ENCODE measurements at regions not wholly inside any gene's neighbourhood (a gene's known extent, or its start where the extent isn't known, plus 50 kb on each side); places are given as distances from the start of the nearest gene placed in this dataset.
A peak's percentile ranks its signal among the peaks of the same experiment; 100 is the strongest.

DNA sequence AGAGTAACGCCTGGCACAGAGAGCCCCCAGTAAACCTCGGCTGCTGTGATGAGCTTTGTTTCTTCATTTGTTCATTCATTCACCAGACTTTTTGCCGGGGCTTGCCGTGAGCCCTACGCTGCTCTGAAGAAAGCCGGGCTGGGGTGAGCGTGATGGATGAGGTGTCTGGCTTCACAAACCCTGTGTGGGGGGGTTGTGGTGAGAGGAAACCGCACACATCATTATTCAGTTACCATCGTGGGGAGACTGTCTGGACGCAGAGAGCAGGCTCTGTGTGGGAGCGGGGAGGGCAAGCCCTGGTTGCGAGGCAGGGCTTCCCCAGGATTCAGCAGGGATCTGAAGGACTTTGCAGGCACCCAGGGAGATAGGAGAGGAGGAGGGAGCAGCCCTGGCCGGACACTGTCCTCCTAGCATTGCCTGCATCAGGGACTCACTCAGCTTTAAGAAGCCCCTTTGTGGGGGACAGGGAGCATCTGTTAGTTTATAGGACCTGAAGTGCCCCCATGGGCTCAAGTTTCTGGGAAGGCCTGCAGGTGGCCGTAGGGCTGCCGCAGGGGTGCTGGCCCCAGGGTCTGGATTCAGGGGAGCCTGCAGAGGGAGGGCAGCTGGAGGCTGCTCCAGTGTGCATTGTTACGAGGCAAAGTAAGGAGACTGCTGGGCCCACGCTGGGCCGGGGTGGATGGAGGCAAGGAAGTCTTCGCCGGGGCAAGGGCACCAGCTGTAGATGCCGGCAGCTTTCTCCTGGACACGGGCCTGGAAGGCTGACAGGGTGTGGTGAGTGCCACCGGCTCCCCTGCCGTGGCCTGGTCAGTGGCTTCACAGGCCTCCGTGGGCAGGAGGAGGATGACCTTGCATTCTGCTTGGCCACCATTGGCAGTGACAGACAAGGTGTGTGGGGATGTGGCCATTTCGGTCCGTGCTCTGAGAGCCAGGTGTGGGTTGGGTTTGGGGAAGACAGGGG lies 334.5 kb downstream of the SEC14L1 start (continued):
- TF ChIP-seq, protein P1, sequence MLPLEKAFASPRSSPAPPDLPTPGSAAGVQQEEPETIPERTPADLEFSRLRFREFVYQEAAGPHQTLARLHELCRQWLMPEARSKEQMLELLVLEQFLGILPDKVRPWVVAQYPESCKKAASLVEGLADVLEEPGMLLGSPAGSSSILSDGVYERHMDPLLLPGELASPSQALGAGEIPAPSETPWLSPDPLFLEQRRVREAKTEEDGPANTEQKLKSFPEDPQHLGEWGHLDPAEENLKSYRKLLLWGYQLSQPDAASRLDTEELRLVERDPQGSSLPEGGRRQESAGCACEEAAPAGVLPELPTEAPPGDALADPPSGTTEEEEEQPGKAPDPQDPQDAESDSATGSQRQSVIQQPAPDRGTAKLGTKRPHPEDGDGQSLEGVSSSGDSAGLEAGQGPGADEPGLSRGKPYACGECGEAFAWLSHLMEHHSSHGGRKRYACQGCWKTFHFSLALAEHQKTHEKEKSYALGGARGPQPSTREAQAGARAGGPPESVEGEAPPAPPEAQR (CRISPR knock-in tag; IDR thresholded peaks at IDR 0.05): no peak
- TF ChIP-seq, protein P2, sequence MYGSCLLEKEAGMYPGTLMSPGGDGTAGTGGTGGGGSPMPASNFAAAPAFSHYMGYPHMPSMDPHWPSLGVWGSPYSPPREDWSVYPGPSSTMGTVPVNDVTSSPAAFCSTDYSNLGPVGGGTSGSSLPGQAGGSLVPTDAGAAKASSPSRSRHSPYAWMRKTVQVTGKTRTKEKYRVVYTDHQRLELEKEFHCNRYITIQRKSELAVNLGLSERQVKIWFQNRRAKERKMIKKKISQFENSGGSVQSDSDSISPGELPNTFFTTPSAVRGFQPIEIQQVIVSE (CRISPR knock-in tag; IDR thresholded peaks at IDR 0.05; ENCODE audit: borderline replicate concordance): no peak
- TF ChIP-seq TEAD1 (CRISPR knock-in tag; IDR thresholded peaks at IDR 0.05) (no peak), ZNF396 (CRISPR knock-in tag; IDR thresholded peaks at IDR 0.05; ENCODE audit: borderline replicate concordance) (no peak), ZBTB21 (CRISPR knock-in tag; IDR thresholded peaks at IDR 0.05; ENCODE audit: borderline replicate concordance) (no peak), TEAD4 (CRISPR knock-in tag; IDR thresholded peaks at IDR 0.05) (no peak)
- TF ChIP-seq, protein P3, sequence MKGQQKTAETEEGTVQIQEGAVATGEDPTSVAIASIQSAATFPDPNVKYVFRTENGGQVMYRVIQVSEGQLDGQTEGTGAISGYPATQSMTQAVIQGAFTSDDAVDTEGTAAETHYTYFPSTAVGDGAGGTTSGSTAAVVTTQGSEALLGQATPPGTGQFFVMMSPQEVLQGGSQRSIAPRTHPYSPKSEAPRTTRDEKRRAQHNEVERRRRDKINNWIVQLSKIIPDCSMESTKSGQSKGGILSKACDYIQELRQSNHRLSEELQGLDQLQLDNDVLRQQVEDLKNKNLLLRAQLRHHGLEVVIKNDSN (CRISPR knock-in tag; IDR thresholded peaks at IDR 0.05): no peak
- TF ChIP-seq, protein P4, sequence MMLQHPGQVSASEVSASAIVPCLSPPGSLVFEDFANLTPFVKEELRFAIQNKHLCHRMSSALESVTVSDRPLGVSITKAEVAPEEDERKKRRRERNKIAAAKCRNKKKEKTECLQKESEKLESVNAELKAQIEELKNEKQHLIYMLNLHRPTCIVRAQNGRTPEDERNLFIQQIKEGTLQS (CRISPR knock-in tag; conservative IDR thresholded peaks at IDR 0.05): no peak
- TF ChIP-seq, protein P5, sequence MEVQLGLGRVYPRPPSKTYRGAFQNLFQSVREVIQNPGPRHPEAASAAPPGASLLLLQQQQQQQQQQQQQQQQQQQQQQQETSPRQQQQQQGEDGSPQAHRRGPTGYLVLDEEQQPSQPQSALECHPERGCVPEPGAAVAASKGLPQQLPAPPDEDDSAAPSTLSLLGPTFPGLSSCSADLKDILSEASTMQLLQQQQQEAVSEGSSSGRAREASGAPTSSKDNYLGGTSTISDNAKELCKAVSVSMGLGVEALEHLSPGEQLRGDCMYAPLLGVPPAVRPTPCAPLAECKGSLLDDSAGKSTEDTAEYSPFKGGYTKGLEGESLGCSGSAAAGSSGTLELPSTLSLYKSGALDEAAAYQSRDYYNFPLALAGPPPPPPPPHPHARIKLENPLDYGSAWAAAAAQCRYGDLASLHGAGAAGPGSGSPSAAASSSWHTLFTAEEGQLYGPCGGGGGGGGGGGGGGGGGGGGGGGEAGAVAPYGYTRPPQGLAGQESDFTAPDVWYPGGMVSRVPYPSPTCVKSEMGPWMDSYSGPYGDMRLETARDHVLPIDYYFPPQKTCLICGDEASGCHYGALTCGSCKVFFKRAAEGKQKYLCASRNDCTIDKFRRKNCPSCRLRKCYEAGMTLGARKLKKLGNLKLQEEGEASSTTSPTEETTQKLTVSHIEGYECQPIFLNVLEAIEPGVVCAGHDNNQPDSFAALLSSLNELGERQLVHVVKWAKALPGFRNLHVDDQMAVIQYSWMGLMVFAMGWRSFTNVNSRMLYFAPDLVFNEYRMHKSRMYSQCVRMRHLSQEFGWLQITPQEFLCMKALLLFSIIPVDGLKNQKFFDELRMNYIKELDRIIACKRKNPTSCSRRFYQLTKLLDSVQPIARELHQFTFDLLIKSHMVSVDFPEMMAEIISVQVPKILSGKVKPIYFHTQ (CRISPR knock-in tag; IDR thresholded peaks at IDR 0.05): no peak

DNA sequence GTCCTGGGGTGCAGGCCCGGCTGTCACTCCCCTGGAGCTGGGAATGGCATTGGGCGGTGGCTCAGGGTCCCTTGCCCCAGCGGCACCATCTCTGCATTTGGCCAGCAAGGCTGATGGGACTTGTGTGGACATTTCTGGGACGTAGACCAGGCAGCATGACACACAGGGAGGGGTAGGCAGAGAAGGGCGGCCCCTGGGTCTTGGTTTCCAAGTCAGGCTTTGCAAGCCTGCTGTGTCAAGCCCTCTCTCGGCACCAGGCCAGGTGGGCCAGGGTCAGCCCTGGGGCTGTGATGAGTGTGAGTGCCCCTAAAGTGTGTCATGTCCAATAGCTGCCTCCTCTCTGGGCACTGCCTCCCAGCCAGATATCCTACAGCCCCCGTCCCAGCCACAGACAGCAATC lies 335.2 kb downstream of the SEC14L1 start:
- Mint-ChIP-seq H3K9me3 (no peaks in the 10 kb centered on the region), H3K27ac (peak overlapping the region; percentile 74; the same call in 1 of the 2 replicates), H3K4me3 (no peak overlapping the region), H3K4me1 (peaks cover 92% of the 10 kb centered on the region), H3K27me3 (ENCODE audit: low read depth) (no peaks in the 10 kb centered on the region), H3K36me3 (no peaks in the 10 kb centered on the region)
- ATAC-seq: no peak
- ChIA-PET CTCF (interaction anchor here (4.4 kb wide), 1 partner anchor 46 kb away, joined by 39 read pairs; no protein-coding TSS in a partner anchor), POLR2A (no interaction called here)
- DNase-seq (ENCODE audit: low spot score): no peak
- TF ChIP-seq, protein P6, sequence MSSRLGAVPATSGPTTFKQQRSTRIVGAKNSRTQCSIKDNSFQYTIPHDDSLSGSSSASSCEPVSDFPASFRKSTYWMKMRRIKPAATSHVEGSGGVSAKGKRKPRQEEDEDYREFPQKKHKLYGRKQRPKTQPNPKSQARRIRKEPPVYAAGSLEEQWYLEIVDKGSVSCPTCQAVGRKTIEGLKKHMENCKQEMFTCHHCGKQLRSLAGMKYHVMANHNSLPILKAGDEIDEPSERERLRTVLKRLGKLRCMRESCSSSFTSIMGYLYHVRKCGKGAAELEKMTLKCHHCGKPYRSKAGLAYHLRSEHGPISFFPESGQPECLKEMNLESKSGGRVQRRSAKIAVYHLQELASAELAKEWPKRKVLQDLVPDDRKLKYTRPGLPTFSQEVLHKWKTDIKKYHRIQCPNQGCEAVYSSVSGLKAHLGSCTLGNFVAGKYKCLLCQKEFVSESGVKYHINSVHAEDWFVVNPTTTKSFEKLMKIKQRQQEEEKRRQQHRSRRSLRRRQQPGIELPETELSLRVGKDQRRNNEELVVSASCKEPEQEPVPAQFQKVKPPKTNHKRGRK (CRISPR knock-in tag; IDR thresholded peaks at IDR 0.05; ENCODE audit: borderline replicate concordance): no peak
- TF ChIP-seq TEAD4 (CRISPR knock-in tag; IDR thresholded peaks at IDR 0.05) (no peak), ZNF396 (CRISPR knock-in tag; IDR thresholded peaks at IDR 0.05; ENCODE audit: borderline replicate concordance) (no peak), PRRX2 (CRISPR knock-in tag; IDR thresholded peaks at IDR 0.05) (no peak)
- TF ChIP-seq, protein P7, sequence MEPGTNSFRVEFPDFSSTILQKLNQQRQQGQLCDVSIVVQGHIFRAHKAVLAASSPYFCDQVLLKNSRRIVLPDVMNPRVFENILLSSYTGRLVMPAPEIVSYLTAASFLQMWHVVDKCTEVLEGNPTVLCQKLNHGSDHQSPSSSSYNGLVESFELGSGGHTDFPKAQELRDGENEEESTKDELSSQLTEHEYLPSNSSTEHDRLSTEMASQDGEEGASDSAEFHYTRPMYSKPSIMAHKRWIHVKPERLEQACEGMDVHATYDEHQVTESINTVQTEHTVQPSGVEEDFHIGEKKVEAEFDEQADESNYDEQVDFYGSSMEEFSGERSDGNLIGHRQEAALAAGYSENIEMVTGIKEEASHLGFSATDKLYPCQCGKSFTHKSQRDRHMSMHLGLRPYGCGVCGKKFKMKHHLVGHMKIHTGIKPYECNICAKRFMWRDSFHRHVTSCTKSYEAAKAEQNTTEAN (CRISPR knock-in tag; IDR thresholded peaks at IDR 0.05): no peak
- TF ChIP-seq, protein P8, sequence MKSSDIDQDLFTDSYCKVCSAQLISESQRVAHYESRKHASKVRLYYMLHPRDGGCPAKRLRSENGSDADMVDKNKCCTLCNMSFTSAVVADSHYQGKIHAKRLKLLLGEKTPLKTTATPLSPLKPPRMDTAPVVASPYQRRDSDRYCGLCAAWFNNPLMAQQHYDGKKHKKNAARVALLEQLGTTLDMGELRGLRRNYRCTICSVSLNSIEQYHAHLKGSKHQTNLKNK (CRISPR knock-in tag; IDR thresholded peaks at IDR 0.05): no peak
- TF ChIP-seq, protein P9, sequence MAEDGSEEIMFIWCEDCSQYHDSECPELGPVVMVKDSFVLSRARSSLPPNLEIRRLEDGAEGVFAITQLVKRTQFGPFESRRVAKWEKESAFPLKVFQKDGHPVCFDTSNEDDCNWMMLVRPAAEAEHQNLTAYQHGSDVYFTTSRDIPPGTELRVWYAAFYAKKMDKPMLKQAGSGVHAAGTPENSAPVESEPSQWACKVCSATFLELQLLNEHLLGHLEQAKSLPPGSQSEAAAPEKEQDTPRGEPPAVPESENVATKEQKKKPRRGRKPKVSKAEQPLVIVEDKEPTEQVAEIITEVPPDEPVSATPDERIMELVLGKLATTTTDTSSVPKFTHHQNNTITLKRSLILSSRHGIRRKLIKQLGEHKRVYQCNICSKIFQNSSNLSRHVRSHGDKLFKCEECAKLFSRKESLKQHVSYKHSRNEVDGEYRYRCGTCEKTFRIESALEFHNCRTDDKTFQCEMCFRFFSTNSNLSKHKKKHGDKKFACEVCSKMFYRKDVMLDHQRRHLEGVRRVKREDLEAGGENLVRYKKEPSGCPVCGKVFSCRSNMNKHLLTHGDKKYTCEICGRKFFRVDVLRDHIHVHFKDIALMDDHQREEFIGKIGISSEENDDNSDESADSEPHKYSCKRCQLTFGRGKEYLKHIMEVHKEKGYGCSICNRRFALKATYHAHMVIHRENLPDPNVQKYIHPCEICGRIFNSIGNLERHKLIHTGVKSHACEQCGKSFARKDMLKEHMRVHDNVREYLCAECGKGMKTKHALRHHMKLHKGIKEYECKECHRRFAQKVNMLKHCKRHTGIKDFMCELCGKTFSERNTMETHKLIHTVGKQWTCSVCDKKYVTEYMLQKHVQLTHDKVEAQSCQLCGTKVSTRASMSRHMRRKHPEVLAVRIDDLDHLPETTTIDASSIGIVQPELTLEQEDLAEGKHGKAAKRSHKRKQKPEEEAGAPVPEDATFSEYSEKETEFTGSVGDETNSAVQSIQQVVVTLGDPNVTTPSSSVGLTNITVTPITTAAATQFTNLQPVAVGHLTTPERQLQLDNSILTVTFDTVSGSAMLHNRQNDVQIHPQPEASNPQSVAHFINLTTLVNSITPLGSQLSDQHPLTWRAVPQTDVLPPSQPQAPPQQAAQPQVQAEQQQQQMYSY (CRISPR knock-in tag; IDR thresholded peaks at IDR 0.05): no peak
- TF ChIP-seq, protein P10, sequence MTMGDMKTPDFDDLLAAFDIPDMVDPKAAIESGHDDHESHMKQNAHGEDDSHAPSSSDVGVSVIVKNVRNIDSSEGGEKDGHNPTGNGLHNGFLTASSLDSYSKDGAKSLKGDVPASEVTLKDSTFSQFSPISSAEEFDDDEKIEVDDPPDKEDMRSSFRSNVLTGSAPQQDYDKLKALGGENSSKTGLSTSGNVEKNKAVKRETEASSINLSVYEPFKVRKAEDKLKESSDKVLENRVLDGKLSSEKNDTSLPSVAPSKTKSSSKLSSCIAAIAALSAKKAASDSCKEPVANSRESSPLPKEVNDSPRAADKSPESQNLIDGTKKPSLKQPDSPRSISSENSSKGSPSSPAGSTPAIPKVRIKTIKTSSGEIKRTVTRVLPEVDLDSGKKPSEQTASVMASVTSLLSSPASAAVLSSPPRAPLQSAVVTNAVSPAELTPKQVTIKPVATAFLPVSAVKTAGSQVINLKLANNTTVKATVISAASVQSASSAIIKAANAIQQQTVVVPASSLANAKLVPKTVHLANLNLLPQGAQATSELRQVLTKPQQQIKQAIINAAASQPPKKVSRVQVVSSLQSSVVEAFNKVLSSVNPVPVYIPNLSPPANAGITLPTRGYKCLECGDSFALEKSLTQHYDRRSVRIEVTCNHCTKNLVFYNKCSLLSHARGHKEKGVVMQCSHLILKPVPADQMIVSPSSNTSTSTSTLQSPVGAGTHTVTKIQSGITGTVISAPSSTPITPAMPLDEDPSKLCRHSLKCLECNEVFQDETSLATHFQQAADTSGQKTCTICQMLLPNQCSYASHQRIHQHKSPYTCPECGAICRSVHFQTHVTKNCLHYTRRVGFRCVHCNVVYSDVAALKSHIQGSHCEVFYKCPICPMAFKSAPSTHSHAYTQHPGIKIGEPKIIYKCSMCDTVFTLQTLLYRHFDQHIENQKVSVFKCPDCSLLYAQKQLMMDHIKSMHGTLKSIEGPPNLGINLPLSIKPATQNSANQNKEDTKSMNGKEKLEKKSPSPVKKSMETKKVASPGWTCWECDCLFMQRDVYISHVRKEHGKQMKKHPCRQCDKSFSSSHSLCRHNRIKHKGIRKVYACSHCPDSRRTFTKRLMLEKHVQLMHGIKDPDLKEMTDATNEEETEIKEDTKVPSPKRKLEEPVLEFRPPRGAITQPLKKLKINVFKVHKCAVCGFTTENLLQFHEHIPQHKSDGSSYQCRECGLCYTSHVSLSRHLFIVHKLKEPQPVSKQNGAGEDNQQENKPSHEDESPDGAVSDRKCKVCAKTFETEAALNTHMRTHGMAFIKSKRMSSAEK (CRISPR knock-in tag; IDR thresholded peaks at IDR 0.05; ENCODE audit: borderline replicate concordance): no peak

Data from WTC11 (cell line).